K562 (cell line): ENCODE measurements at regions not wholly inside any gene's neighbourhood (a gene's known extent, or its start where the extent isn't known, plus 50 kb on each side); places are given as distances from the start of the nearest gene placed in this dataset.

Source experiments
- ATAC-seq: fragments of 200-7000 bp; cut with Tn5 transposase; 3 replicates; pipeline ENCODE4 v1.9.1; 2020; ENCODE audit warnings: moderate library complexity
- BruUV-seq: library from RNA; stranded (reverse); fragments of 400-500 nt; replicated peaks from 2 replicates; lab custom pipeline; 2021; lab: Mats Ljungman, UMichigan
- CTCF ChIA-PET: fragments of 300-600 bp; formaldehyde crosslinking; extraction: SDS; loops from one replicate; lab custom pipeline; 2021; ENCODE audit warnings: low intra/inter-chr PET ratio; lab: Yijun Ruan, JAX
- POLR2A ChIA-PET: fragments of 300-600, 350-650 bp; sonication (Branson Sonifier 250); formaldehyde crosslinking; extraction: SDS; loops from one replicate; lab custom pipeline; 2021; ENCODE audit warnings: antibody characterized with exemption, inconsistent platforms; lab: Yijun Ruan, JAX
- DNase-seq, 4 experiments: peaks; one replicate each; pipeline versions ENCODE4 v3.0.0 to v3.0.0-alpha.2; 2011 to 2018; ENCODE audit warnings: low spot score in 3 of 4, mixed read lengths in 3 of 4; ENCODE audit errors: extremely low read depth in 1 of 4
- FAIRE-seq: peaks from 2 replicates; lab custom pipeline; 2011; peaks lifted over from hg19 to GRCh38; lab: Jason Lieb, UNC
- H2AFZ ChIP-seq: 2 replicates; pipeline ENCODE4 v1.6.0; 2011; ENCODE audit warnings: low read depth, low read length, control low read depth, inconsistent platforms
- H3K27ac ChIP-seq: fragments of 200-600 bp; 3 replicates; pipeline ENCODE4 v1.8.0; 2011; ENCODE audit warnings: low read depth, mild to moderate bottlenecking, control low read depth, inconsistent platforms, low read length, moderate library complexity, mixed read lengths; ENCODE audit errors: extremely low read depth
- H3K27me3 ChIP-seq, 2 experiments: fragments of 300-600 bp in 1 of 2; 2 replicates in 1 of 2; 3 replicates in 1 of 2; pipeline versions ENCODE4 v1.6.0 to v1.8.0; 2011; ENCODE audit warnings: inconsistent platforms in 2 of 2, low read length in 2 of 2, mild to moderate bottlenecking in 1 of 2, mixed read lengths in 1 of 2, moderate library complexity in 1 of 2; ENCODE audit not compliant: control insufficient read depth in 2 of 2, insufficient read depth in 2 of 2
- H3K36me3 ChIP-seq: fragments of 300-600 bp; 3 replicates; pipeline ENCODE4 v1.8.0; 2011; ENCODE audit warnings: mild to moderate bottlenecking, low read length, inconsistent platforms; ENCODE audit not compliant: control insufficient read depth, insufficient read depth
- H3K4me1 ChIP-seq, 2 experiments: fragments of 200-600 bp in 1 of 2; replicated peaks in 1 of 2; 2 replicates in 1 of 2; 3 replicates in 1 of 2; pipeline versions ENCODE4 v1.5.1 to v1.8.0; 2011; ENCODE audit warnings: inconsistent platforms in 2 of 2, low read length in 2 of 2, mild to moderate bottlenecking in 1 of 2, mixed read lengths in 1 of 2, moderate library complexity in 1 of 2; ENCODE audit not compliant: control insufficient read depth in 2 of 2, insufficient read depth in 2 of 2
- H3K4me2 ChIP-seq: 2 replicates; pipeline ENCODE4 v1.6.1; 2011; ENCODE audit warnings: low read length, control low read depth, inconsistent platforms, mixed read lengths; ENCODE audit not compliant: insufficient read depth
- H3K4me3 ChIP-seq: fragments of 200-600 bp; sonication (generic), shearing (Covaris generic); 2 replicates; pipeline ENCODE4 v1.5.1; 2016; ENCODE audit warnings: control low read depth, inconsistent platforms
- H3K79me2 ChIP-seq: fragments of 200-600 bp; 3 replicates; pipeline ENCODE4 v1.8.0; 2011; ENCODE audit warnings: low read length, inconsistent platforms; ENCODE audit not compliant: control insufficient read depth, insufficient read depth
- H3K9ac ChIP-seq, 2 experiments: 2 replicates each; pipeline versions ENCODE4 v1.6.0 to v1.6.1; 2011; ENCODE audit warnings: low read depth in 2 of 2, low read length in 2 of 2, control low read depth in 1 of 2, inconsistent platforms in 1 of 2, mild to moderate bottlenecking in 1 of 2, mixed read lengths in 1 of 2; ENCODE audit not compliant: insufficient read depth in 1 of 2
- H3K9me1 ChIP-seq: one replicate; pipeline ENCODE4 v1.6.0; 2011; ENCODE audit warnings: inconsistent platforms, mild to moderate bottlenecking, low read length, moderate library complexity; ENCODE audit not compliant: control insufficient read depth, insufficient read depth
- H3K9me3 ChIP-seq: replicated peaks from 2 replicates; pipeline ENCODE4 v1.5.1; 2011; ENCODE audit warnings: low read depth, low read length, inconsistent platforms; ENCODE audit not compliant: control insufficient read depth, insufficient read depth
- H4K20me1 ChIP-seq: replicated peaks from 2 replicates; pipeline ENCODE4 v1.6.1; 2011; ENCODE audit warnings: low read length, inconsistent platforms, mixed read lengths; ENCODE audit not compliant: control insufficient read depth, insufficient read depth
- GATAD2A ChIP-seq: fragments of 450-650 bp; IDR thresholded peaks from 2 replicates; pipeline ENCODE4 v1.6.1; 2017
- KHSRP ChIP-seq: fragments of 450-650 bp; IDR thresholded peaks from 2 replicates; pipeline ENCODE4 v1.6.1; 2017
- MAFF ChIP-seq: IDR thresholded peaks from 2 replicates; pipeline ENCODE4 v1.6.1; 2012; ENCODE audit warnings: low read length, improper control_type of control experiment
- MAFK ChIP-seq: IDR thresholded peaks from 2 replicates; pipeline ENCODE4 v1.6.1; 2011; ENCODE audit warnings: low read length, improper control_type of control experiment
- SIN3B ChIP-seq: fragments of 450-650 bp; IDR thresholded peaks from 2 replicates; pipeline ENCODE4 v1.6.1; 2017; ENCODE audit warnings: low read depth, mild to moderate bottlenecking, moderate library complexity
- XRCC5 ChIP-seq: fragments of 200-400 bp; formaldehyde crosslinking; IDR thresholded peaks from 2 replicates; pipeline ENCODE4 v1.6.1; 2017; ENCODE audit warnings: low read depth, mild to moderate bottlenecking, low read length
- ZNF316 ChIP-seq: fragments of 450-650 bp; IDR thresholded peaks from 2 replicates; pipeline ENCODE4 v1.6.1; 2016
- WGBS: fragments of 100-300 bp; shearing (Covaris generic); methylation state at CpG from one replicate; pipeline ENCODE4 v1.1.6; 2016; ENCODE audit warnings: low coverage, mixed read lengths; ENCODE audit not compliant: insufficient coverage; ENCODE audit errors: missing lambda C conversion rate; 5-methylcytosine and 5-hydroxymethylcytosine counted together
- in situ Hi-C: fragments of 300-500 bp; cut with MboI; formaldehyde crosslinking; loops from 4 replicates; pipeline ENCODE4 v1.15.0; 2018; ENCODE audit warnings: inconsistent platforms, mixed read lengths
- intact Hi-C: fragments of 100-400 bp; cut with micrococcal nuclease; formaldehyde crosslinking; loops from 2 replicates; pipeline ENCODE4 v1.14.2; 2022
- TF ChIP-seq, protein P1 (sequence below): sonication (generic); formaldehyde crosslinking; IDR thresholded peaks from 2 replicates; pipeline ENCODE4 v1.8.1; 2023; ENCODE audit warnings: mild to moderate bottlenecking, missing genetic modification reagents

GRCh38 chr18:77879829-77880228 lies 630.2 kb downstream of the GALR1 start:
- Histone ChIP-seq H3K4me2 (no peak overlapping the region), H3K4me1 (no peaks in the 10 kb centered on the region), H3K27ac (no peak overlapping the region), H3K36me3 (no peaks in the 10 kb centered on the region), H3K79me2 (no peaks in the 10 kb centered on the region), H3K9me1 (no peaks in the 10 kb centered on the region), H3K9ac (no peak overlapping the region), H4K20me1 (no peaks in the 10 kb centered on the region), H2AFZ (no peak overlapping the region), H3K9me3 (no peaks in the 10 kb centered on the region), H3K27me3 (peaks cover 0 to 16% of the 10 kb centered on the region in 2 experiments; a peak in 3 of 5 replicates), H3K4me3 (no peak overlapping the region)
- 0% methylated on average over 3 of the region's 16 CpGs for WGBS
- DNase-seq, result no peak
- intact Hi-C loops, result no loop called here
- TF ChIP-seq SIN3B, result no peak
- TF ChIP-seq GATAD2A, result no peak
- no peak for TF ChIP-seq KHSRP
- TF ChIP-seq, protein P1, sequence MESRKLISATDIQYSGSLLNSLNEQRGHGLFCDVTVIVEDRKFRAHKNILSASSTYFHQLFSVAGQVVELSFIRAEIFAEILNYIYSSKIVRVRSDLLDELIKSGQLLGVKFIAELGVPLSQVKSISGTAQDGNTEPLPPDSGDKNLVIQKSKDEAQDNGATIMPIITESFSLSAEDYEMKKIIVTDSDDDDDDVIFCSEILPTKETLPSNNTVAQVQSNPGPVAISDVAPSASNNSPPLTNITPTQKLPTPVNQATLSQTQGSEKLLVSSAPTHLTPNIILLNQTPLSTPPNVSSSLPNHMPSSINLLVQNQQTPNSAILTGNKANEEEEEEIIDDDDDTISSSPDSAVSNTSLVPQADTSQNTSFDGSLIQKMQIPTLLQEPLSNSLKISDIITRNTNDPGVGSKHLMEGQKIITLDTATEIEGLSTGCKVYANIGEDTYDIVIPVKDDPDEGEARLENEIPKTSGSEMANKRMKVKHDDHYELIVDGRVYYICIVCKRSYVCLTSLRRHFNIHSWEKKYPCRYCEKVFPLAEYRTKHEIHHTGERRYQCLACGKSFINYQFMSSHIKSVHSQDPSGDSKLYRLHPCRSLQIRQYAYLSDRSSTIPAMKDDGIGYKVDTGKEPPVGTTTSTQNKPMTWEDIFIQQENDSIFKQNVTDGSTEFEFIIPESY (CRISPR knock-in tag), result no peak
- no peak for ATAC-seq
- ChIA-PET CTCF (no interaction called here), POLR2A (no interaction called here)
- in situ Hi-C loops, result no loop called here
- no peak for FAIRE-seq
- BruUV-seq, result no TSS peak

GRCh38 chr18:77884454-77884853 lies 634.8 kb downstream of the GALR1 start:
- no peaks in the 10 kb centered on the region for H3K9me3 ChIP-seq
- FAIRE-seq, result no peak
- no peaks in the 10 kb centered on the region for H4K20me1 ChIP-seq
- POLR2A ChIA-PET, result interaction anchor here (0.6 kb wide), 1 partner anchor 24 kb away, joined by 3 read pairs; no protein-coding TSS in a partner anchor
- H3K4me2 ChIP-seq, result no peak overlapping the region
- TF ChIP-seq ZNF316 (peak; percentile 28; the same call in 1 of the 2 replicates), XRCC5 (no peak), MAFF (peak; percentile 39; the same call in 1 of the 2 replicates), MAFK (peak; percentile 17; the same call in 1 of the 2 replicates)
- TF ChIP-seq, all 486 proteins: peak for 3
- H3K4me1 ChIP-seq, result no peaks in the 10 kb centered on the region
- H2AFZ ChIP-seq, result no peak overlapping the region
- intact Hi-C loops (no loop called here), in situ Hi-C loops (no loop called here)
- H3K9ac ChIP-seq, result no peak overlapping the region
- no peak overlapping the region for H3K27ac ChIP-seq
- CTCF ChIA-PET, result no interaction called here
- H3K9me1 ChIP-seq, result no peaks in the 10 kb centered on the region
- H3K79me2 ChIP-seq, result no peaks in the 10 kb centered on the region
- ATAC-seq (no peak), DNase-seq (no peak)
- H3K27me3 ChIP-seq, result peaks cover 0 to 7% of the 10 kb centered on the region in 2 experiments; a peak in 2 of 5 replicates
- no peaks in the 10 kb centered on the region for H3K36me3 ChIP-seq
- 0% methylated on average over 5 of the region's 5 CpGs for WGBS
- no TSS peak for BruUV-seq
- no peak overlapping the region for H3K4me3 ChIP-seq
